Lower leg skin (tissue), 3 donors: ENCODE measurements at regions not wholly inside any gene's neighbourhood (a gene's known extent, or its start where the extent isn't known, plus 50 kb on each side); places are given as distances from the start of the nearest gene placed in this dataset.

Experiments
- CTCF ChIP-seq, 3 donors: fragments of 450-650 bp; IDR thresholded peaks; one replicate each; pipeline ENCODE4 v1.5.1; 2016; ENCODE audit warnings: antibody characterized with exemption in 3 of 3, mild to moderate bottlenecking in 3 of 3, moderate library complexity in 2 of 3
- POLR2A ChIP-seq, 2 donors: fragments of 450-650 bp; IDR thresholded peaks; one replicate each; pipeline ENCODE4 v1.6.1; 2016 to 2017; ENCODE audit warnings: antibody characterized with exemption in 2 of 2, mild to moderate bottlenecking in 1 of 2, moderate library complexity in 1 of 2

- no peak for TF ChIP-seq POLR2A (IDR thresholded peaks at IDR 0.05)
- TF ChIP-seq CTCF (IDR thresholded peaks at IDR 0.05), result no peak
Measured at GRCh38 chr5:37957218-37957617, 117.4 kb upstream of the GDNF start.
